ENCODE measurements at regions not wholly inside any gene's neighbourhood (a gene's known extent, or its start where the extent isn't known, plus 50 kb on each side); places are given as distances from the start of the nearest gene placed in this dataset.
A peak's percentile ranks its signal among the peaks of the same experiment; 100 is the strongest.

- no peak for DNase-seq
Measured at GRCh38 chr13:44157606-44158005, 216.0 kb upstream of the SERP2 start.

GRCh38 chr13:44158098-44158521 is 215.5 kb upstream of the SERP2 start:
- no peak for DNase-seq

GRCh38 chr13:44158881-44159632 is 214.6 kb upstream of the SERP2 start:
- DNase-seq = peak; percentile 55

GRCh38 chr13:44159633-44160279 is 213.9 kb upstream of the SERP2 start:
- DNase-seq = no peak

GRCh38 chr13:44160591-44161191 is 212.9 kb upstream of the SERP2 start:
- no peak for DNase-seq

- DNase-seq = no peak
Measured at GRCh38 chr13:44163108-44163507, 210.5 kb upstream of the SERP2 start.

- DNase-seq = peak; percentile 91
Measured at GRCh38 chr13:44165221-44165888, 208.3 kb upstream of the SERP2 start.

GRCh38 chr13:44165889-44166496 is 207.6 kb upstream of the SERP2 start:
- DNase-seq = no peak

GRCh38 chr13:44169018-44169911 is 204.4 kb upstream of the SERP2 start:
- DNase-seq = no peak

- DNase-seq = no peak
Measured at GRCh38 chr13:44170731-44171130, 202.9 kb upstream of the SERP2 start.

- DNase-seq = no peak
Measured at GRCh38 chr13:44171156-44171555, 202.5 kb upstream of the SERP2 start.

- DNase-seq = no peak
Measured at GRCh38 chr13:44171861-44172260, 201.8 kb upstream of the SERP2 start.

GRCh38 chr13:44172281-44172810 is 201.3 kb upstream of the SERP2 start:
- DNase-seq = no peak

GRCh38 chr13:44174769-44175425 is 198.7 kb upstream of the SERP2 start:
- no peak for DNase-seq

GRCh38 chr13:44176173-44176572 is 197.5 kb upstream of the SERP2 start:
- DNase-seq = no peak

- no peak for DNase-seq
Measured at GRCh38 chr13:44180876-44181536, 192.6 kb upstream of the SERP2 start.

- DNase-seq = no peak
Measured at GRCh38 chr13:44181931-44182330, 191.7 kb upstream of the SERP2 start.

GRCh38 chr13:44184740-44185139 is 188.9 kb upstream of the SERP2 start:
- DNase-seq = no peak

- DNase-seq = no peak
Measured at GRCh38 chr13:44188257-44188656, 185.4 kb upstream of the SERP2 start.

GRCh38 chr13:44189085-44189484 is 184.5 kb upstream of the SERP2 start:
- no peak for DNase-seq

GRCh38 chr13:44191103-44191502 is 182.5 kb upstream of the SERP2 start:
- no peak for DNase-seq
